ENCODE measurements at regions not wholly inside any gene's neighbourhood (a gene's known extent, or its start where the extent isn't known, plus 50 kb on each side); places are given as distances from the start of the nearest gene placed in this dataset.
"Not testable (repeated sequence)": the region's sequence is repeated elsewhere in the genome, so short reads cannot be mapped to it uniquely, and the experiment has no call there.

DNA sequence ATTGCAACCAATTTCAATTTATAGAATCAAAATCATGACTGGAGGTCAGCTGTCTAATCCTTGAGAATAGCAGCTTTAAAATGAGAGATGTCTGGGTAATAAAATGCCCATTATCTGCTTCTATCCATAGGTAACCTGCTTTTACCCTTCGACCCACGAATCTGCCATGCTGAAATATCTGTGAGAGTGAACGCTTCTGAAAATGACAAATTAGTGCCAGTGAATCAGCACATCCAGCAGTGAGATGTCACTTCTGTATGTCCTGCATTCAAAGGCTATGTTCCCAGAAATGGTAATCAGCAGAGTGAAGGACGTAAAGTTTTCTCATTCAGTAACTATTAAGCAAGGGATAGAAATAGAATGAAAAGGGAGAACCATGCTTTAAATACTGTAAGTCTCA, 532.4 kb upstream of the ITGA1 start:
- no peak for DNase-seq

DNA sequence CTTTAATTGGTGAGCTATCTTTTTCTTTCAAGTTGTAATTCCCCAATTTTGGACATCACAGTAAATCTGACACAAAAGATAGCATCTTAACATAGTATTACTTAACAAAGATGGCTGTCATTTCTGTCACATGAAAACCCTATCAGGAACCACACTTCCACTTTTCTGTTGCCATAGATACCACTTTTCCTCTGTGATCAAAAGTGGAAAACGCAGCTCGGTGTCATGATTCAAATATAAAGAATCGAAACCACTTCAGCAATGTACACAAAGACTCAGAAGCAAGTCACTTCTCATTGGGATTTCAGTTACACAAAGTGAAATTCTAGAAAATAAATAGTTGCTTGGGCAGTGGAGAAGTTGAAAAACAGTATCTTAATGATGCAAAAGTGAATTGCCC, 524.9 kb upstream of the ITGA1 start:
- peak; percentile 79 for DNase-seq

DNA sequence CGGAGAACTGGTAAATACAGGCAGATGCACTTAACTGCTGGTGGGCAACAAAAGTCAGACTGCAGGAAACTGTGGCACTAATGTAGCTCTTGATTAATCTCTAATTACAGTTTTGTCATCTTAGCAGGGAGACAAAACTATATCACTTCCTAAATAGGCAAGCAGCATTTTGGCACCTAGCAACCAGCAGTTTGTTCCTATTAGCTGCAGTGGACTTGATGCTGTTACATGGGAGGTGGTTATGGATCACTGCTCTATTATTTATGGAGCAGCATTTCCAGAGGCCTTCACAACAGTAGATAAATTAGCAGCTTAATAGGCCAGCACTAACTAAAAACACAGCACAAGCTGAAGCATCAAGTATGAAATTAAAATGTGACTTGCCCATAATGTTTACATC, 518.3 kb upstream of the ITGA1 start:
- DNase-seq, result peak; percentile 40

DNA sequence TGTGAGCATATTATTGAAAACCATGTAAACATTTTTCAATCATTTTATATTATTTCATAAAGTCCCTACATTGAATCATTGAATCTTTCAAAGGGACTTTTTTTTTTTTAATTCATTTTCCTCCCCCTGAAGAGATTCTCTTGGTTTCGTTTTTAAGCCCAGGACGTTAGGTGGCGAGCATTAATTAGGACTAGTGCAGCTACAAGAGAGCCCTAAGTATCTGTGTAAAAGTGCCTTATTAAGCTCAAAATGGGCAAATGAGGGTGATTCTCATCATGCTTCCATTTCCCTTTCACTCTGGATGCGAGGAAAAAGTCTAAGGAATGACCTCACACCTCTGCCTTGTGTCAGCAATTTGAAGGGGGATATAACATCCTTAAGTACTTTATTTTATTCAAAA, 517.9 kb upstream of the ITGA1 start:
- peak; percentile 25 for DNase-seq

DNA sequence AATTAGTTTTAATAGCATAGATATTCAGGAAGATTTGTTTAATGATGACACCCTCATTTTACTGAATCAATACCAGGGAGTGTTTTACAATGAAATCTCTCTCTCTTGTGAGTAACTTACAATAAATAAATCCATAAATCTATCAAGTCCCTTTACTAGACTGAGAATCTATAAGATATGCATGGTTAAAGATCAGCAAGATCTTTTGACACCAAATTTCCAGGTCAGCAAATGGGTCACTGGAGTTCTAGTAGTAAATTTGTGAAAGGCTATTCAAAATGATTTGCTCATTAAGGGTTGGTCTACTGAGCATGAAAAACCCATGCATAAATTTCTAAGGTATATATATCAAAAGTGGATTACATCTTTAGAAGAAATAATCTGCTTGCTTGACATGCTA, 512.1 kb upstream of the ITGA1 start:
- no peak for DNase-seq

DNA sequence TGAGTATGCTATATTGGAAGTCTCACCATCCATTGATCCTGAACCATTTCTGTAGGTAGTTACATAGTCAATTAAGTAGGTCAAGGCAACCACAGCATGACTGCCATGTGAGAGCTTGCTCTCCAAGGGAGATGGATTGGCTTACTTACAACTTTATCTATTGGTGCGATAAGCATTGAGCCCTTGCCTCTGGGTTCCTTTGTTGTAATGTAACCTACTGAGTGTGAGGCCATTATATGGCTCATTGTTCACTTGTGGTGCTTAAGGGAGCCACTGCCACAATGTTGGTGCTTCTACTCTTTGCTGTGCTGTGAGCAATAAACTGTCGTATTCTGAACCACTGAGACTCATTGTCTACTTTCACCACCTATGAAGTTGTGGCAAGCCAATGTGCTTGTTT, 510.6 kb upstream of the ITGA1 start:
- no peak for DNase-seq

DNA sequence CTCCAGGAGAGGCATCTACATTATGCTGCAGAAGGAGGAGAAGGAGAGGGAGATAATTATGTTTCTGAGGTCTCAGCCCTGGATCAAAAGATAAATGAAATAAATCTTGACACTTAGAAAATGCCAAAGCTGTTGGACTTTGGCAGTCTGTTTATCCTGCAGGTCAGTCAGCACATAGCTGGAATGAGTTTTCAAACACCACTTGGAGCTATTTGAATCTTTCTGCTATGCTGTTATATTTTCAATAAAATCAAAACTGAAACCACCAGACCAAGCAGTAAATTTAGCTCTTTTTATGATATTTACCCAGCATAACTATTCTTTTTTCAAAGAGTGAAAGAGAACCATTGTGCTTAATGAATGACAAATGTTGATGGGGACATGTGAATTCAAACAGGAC, 505.1 kb upstream of the ITGA1 start:
- DNase-seq, result no peak

DNA sequence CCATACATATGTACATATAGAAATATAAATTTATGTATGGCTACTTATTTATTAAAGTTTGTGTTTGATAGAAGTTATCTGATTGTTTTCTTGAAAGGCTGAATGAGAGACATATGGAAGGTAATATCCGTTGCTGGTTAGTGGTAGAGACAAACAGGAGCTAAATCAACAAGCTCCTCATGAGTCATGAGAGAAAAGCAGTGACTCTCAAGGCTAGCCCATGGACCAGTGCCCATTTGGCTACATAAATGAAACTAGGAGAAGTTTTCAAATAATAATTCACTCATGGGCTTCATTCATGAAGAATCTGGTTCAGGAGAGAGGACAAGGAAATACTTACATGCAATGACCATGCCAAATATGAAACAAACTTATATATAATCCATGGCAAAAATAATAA, 504.5 kb upstream of the ITGA1 start:
- no peak for DNase-seq

DNA sequence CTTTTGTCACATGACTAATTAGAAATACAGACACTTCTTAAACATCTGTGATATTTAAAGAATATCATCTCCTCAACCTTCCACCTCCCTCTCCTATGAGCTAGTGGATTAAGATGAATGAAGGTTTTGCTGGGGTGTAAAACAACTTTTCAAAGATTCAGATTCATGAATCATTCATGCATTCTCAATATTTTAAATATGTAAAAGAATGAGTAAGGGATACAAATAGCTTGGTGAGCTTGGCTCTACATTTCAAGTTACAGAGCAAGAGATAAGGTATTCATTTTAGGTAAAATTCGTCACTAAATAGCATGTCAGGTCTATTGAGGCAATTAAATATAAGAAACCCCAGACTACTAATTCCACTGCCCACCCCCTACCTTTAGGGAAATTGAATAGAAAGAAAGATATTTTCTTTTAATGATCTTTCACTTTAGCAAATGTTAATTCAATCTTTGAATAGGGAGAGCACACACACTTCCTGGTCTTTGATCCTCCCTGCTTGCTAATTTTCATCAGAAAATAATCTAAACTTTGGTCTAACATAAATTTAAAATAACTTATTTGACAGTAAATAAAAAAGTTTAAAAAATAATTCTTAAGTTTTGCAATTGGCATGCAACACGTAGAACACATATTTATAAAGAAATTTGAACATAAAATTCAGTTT, 486.9 kb upstream of the ITGA1 start:
- DNase-seq, result no peak

DNA sequence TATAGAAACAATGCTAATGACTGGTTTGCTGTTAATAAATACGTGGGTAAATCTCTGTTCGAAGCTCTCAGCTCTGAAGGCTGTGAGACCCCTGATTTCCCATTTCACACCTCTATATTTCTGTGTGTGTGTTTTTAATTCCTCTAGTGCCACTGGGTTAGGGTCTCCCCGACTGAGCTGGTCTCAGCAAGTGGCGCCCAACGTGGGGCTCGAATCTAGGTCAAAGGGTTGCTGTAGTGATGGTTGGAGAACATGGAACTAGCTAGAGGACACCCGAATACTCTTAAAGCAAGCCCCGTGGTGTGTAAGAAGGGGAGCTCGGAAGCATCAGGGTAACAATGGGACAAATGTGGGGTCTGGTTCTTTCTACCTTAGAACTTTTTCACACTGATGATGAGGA, 482.9 kb upstream of the ITGA1 start:
- DNase-seq, result not testable (repeated sequence)

DNA sequence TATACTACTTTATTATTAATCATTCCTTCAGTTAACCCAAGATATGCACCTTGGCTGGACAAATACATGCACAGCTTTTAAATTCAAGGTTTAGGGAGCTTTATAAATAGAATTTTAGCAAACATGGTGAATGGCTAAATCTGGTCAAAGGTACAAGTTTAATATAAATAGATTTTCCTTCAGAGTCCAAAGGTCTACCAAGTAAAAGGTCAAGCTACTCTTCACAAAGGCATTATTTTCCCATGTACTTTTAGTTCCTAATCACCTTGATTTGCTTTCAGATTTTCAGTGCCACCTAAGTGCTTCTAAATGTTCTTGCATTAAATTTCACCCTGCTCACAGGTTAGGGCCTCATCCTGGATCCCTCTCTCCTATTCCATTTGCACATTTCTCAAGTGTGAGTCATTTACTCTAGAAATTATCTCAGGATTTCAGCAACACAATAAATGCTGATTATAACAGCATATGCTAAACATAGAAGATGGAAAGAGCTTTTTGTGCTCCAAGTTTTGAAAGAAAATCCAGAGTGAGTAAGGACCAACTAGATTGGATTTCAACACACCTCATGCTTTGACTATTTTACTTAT, 459.4 kb upstream of the ITGA1 start:
- no peak for DNase-seq

DNA sequence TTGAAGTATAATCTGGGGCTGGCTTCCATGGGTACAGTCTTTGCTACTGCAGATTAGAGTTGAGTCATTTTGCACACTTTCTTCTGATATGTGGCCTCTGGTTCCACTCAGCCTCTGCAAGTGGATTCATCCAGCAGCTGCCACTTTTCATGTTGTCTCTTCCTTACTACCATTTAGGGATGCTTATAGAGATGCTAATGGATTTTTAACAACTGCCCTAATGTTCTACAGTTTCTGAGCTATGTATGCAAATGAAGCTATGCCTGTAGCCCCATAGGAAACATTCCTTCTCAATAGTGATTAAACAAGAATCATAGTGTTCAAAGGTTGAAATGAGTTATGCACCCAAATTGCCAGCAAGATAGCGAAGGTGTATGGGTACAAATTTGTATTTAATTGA, 456.0 kb upstream of the ITGA1 start:
- DNase-seq, result no peak

DNA sequence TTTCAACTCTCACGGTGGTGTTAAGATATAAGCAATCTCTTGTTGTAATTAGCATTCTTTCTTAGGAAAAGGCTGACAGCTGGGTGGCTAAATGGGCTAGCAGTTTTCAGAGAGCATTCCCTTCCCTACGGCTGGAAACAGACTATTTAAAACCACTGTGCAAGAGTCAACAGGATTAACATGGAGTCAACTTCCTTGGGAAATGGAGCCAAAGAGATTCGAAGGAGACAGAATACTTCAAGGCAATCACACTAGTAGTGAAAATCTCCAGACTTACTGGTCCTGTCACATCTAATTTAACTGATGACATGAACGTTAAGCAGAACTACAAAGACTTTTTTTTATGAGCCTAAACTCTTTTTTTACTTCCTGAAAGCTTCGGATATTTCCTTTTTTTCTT, 453.3 kb upstream of the ITGA1 start:
- DNase-seq, result no peak

DNA sequence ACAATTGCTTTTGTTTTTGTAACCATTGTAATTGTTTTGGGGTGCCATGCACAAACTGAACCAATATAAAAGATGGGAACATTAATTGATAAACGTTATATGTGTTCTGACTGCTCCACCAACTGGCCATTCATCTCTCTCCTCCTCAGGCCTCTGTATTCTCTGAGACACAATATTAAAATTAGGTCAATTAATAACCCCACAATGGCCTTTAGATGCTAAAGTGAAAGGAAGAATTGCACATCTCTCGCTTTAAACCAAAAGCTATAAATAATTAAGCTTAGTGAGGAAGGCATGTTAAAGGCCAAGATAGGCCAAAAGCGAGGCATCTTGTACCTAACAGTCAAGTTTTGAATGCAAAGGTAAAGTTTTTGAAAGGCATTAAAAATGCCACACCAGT, 448.4 kb upstream of the ITGA1 start:
- no peak for DNase-seq

DNA sequence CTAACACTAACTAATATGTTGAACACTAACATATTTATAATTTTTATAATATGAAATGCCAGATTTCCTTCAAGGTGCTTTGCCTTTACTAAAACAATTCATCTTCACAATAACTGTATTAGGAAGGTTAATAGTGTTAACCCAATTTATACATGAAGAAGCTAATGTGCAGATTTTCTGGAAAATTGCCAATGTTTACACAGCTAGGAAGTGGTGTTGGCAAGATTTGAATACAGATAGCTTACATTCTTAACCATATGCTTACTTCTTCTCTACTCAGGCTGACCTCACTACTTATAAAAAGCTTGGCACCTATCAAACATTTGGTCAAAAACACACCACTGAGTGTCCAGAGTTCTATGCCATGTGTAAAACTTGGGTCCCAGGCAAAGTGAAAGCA, 445.4 kb upstream of the ITGA1 start:
- peak; percentile 26 for DNase-seq

DNA sequence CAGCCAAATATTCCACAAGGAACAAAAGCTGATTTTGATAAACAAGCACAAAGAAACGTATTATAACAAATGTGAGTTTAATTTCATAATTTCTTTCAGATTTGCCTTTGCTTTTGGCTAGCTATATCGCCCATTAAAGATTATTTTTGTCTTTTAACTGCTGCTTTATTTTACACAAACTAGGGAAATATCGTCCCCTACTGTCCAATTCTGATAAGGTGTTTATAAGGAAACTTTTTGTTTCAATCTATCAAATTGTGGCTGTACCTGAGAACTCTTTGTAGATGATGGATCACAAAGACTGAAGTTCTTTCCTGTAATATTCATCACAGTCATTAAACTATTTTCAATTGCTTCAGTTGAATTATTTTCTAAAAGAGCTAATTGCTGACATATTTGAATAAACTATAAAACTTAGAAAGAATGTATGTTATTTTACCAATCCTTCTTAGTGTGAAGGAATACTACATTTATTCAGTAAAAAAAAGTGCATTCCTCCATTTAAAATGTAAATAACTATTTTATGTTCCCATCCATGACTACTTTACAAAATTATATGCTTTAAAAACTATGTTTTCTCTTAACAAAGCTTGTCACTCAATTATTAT, 431.3 kb upstream of the ITGA1 start:
- DNase-seq, result peak; percentile 67

DNA sequence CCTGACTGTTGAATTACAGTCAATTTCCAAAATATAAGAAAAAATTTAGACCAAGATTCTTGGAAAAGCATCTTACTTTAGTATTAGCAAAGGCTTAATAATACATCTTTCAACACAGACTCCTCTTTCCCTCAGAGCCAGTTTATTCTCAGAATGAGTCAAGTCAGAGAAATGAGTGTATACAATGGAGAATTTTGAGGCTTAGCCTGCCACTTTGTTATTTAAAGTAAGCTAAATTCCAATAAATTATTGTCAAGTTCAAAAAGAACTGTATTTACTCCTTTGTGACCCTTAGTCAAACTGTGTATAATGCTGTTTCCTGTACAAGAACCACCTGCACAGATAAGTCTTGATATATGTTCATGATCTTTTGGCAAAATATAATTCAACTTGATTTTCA, 428.5 kb upstream of the ITGA1 start:
- no peak for DNase-seq

DNA sequence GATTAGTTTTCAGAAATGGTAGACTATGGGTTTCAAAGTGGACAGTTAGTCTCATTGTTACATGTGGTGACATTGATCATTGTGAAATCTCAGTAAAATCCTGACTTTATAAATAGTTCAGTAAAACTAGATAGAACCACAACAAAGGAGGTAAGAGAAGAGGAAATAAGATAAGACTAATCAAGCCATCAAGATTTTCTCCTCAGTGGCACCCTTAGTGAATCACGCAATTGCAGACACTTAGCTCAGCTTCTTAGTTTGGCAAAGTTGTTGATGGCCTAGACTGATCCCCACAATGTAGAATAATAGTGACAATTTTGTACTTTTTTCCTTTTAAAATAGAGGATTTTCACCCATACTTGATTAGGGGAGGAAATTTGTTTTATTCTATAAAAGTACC, 426.7 kb upstream of the ITGA1 start:
- DNase-seq, result no peak

DNA sequence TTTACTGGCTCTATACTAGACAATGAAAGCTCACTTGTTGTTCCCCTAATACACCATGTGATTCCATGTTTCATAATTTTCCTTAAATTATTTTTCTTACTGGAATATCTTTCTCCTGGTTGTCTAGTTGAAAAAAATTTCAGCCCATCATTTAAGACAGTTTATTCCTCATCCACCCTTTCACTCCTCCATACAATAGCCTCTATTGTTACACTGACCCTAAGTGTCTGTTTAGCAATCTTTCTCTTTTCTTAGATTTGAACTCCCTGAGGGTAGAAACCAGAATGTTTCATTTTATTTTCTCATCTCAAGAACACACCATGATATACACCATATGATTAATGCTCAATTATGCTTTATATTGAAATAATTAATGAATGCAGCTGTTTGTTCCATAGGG, 413.4 kb upstream of the ITGA1 start:
- DNase-seq, result no peak

DNA sequence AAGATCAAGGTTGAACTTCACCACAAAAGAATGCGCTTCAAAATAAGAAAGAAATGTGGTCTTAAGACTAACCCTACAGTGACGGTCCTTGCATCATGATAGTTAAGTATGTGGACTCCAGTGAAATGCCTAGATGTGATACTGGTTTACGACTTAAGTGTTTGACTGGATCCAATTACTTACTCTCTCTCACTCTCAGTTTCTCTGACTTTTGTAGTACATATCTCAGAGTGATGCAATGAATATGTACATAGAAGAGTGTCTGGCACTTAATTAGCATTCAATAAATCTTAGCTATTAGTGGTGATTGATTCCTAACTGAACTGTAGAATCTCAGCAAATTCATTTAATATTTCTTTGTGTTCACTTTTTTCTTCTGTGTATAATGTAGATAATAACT, 411.7 kb upstream of the ITGA1 start:
- DNase-seq, result no peak

DNA sequence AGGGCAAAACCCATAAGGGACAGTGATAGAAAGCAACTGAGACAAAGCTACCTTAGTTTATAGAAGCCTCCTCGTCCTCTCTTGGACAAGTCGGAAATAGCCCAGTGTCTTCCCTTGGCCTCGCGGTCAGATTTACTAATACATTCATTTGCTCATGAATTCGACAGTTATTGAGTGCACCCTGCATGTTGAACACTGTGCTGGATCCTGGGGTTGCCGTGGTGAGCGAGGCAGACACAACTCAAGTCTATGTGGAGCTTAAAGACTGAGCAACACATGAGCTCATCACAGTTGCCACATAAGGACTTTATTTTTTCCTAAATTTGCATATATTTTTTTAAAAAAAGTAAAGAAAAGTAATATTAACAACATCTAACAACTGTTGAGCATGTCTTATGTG, 411.1 kb upstream of the ITGA1 start:
- DNase-seq, result no peak

DNA sequence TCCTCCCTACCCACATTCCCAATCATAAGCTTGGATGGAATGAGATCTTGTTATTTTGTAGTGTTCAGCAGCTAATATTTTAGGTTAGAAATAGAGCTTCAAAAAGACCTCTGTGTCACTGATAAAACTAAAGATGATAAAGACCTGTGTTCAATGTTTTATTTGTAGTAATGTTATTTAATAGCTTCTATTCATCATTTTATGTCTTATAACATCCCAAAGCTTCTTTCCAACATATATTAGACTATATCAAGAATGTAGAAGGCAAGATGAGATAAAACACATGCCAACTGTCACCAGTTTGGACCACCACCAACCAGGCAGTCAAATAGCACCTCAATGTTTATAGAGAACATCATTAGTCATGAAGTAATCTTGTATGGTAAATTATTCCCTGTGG, 409.5 kb upstream of the ITGA1 start:
- no peak for DNase-seq

DNA sequence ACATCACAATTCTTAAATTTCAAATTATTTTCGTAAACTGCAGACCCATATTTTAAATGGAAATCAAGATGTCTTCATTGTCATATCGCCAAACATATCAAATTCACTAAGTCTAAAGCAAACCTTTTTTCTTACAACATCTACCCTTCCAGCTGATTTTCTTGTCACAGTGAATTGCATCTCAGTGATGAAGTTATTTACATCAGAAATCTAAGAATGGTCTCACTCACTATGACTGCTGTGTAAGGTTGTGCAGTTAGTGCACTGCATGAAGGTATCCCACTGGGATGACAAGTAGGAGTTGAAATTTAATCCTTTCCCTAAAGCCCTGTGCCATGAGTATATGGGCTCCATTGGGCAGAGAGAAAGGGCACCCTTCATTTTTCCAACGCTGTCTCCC, 399.4 kb upstream of the ITGA1 start:
- DNase-seq, result no peak

DNA sequence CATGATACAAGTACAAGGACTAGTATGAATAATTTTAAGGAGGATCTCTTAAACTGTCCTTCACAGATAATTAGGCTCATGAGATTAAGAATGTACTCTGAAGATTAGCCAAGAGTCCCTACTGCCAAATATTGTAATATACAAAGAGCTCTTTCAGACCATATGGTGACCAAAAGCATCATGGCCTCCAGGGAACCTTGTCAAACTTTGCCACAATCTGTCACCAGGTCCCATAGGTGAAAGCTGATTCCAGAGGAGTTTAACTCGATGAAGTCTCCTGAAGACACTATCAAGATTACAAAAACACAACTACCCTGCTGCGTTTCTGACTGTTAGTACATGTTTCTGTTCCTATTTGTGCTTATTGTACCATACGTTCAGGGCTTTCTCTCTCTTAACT, 395.4 kb upstream of the ITGA1 start:
- DNase-seq, result no peak

DNA sequence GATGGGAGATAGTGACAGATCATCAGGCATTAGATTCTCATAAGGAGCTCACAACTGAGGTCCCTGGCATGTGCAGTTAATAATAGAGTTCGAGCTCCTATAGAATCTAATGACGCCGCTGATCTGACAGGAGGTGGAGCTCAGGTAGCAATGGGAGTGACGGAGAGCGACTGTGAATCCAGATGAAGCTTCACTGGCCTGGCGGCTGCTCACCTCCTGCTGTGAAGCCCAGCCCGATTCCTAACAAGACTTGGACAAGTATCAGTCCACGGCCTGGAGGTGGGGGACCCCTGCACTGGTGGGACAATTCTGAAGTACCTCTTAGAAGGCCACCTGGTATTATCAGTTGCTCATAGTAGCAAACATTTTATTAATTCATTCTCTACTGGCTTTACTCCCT, 377.9 kb upstream of the ITGA1 start:
- DNase-seq, result no peak

Measured in NCI-H345 (cell line).